ENCODE measurements at regions not wholly inside any gene's neighbourhood (a gene's known extent, or its start where the extent isn't known, plus 50 kb on each side); places are given as distances from the start of the nearest gene placed in this dataset.

- TF ChIP-seq CTCF (IDR thresholded peaks at IDR 0.05; ENCODE audit: insufficient read depth, low read length, poor library complexity, severe bottlenecking) (no peak), EZH2phosphoT487 (conservative IDR thresholded peaks at IDR 0.05; ENCODE audit: low read length) (no peak)
These were observed 423.3 kb upstream of the MAF start for GRCh38 chr16:80023865-80024264.

Measured in SU-DHL-6 (cell line).